ENCODE measurements at regions not wholly inside any gene's neighbourhood (a gene's known extent, or its start where the extent isn't known, plus 50 kb on each side); places are given as distances from the start of the nearest gene placed in this dataset.

DNA sequence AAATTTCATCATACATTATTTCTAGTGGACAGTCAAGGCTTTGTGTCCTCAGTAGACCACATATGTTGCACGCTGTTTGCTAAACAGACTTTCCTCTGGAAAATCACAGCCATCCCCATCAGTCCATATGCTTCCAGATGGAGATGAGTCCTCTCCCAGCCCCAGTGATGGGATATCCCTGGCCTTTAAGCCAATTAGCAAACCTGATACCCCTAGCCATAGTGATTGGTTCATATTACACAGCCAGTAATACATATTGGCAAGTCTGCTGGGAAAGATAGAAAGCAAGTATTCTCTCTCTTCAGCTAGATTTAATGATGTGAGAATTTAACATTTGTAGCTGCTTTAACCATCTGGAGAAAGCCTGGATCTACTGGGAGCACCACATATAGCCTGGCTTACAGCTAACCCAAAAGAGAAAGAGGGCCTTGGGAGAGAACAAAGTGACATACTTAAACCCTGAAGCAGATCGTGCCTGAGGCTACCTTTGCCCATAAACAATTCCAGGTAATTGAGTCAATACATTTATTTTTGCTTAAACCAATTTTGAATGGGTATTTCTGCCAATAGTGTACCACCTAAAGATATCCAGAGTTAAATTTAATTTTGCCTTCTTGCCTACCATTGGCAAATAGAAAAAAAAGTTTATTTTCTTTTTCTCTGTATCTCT is 103.5 kb upstream of the HIVEP1 start:
- ChIA-PET CTCF (ENCODE audit: unreplicated experiment) (no interaction called here), POLR2A (no interaction called here)
- Histone ChIP-seq H3K9me2 (ENCODE audit: insufficient read depth, low read length) (no peaks in the 10 kb centered on the region), H4K20me1 (ENCODE audit: insufficient read depth, low read length) (no peaks in the 10 kb centered on the region), H3K36me3 (ENCODE audit: insufficient read depth, low read length) (no peaks in the 10 kb centered on the region), H3K4me1 (ENCODE audit: insufficient read depth, low read length, poor library complexity, severe bottlenecking) (no peaks in the 10 kb centered on the region), H3K9me3 (ENCODE audit: low read length) (no peaks in the 10 kb centered on the region), H3K4me2 (ENCODE audit: low read length) (no peak overlapping the region), H3K27ac (ENCODE audit: low read depth, low read length, poor library complexity, severe bottlenecking) (no peak overlapping the region), H3K79me2 (ENCODE audit: insufficient read depth, low read depth, low read length) (no peaks in the 10 kb centered on the region), H3K4me3 (ENCODE audit: low read depth, low read length, poor library complexity, severe bottlenecking) (no peak overlapping the region), H2AFZ (ENCODE audit: low read length) (no peak overlapping the region)
- DNase-seq (ENCODE audit: low spot score): no peak
- no peak for TF ChIP-seq EZH2phosphoT487 (IDR thresholded peaks at IDR 0.05; ENCODE audit: borderline replicate concordance, low read depth, low read length)
- TF ChIP-seq, protein P1, sequence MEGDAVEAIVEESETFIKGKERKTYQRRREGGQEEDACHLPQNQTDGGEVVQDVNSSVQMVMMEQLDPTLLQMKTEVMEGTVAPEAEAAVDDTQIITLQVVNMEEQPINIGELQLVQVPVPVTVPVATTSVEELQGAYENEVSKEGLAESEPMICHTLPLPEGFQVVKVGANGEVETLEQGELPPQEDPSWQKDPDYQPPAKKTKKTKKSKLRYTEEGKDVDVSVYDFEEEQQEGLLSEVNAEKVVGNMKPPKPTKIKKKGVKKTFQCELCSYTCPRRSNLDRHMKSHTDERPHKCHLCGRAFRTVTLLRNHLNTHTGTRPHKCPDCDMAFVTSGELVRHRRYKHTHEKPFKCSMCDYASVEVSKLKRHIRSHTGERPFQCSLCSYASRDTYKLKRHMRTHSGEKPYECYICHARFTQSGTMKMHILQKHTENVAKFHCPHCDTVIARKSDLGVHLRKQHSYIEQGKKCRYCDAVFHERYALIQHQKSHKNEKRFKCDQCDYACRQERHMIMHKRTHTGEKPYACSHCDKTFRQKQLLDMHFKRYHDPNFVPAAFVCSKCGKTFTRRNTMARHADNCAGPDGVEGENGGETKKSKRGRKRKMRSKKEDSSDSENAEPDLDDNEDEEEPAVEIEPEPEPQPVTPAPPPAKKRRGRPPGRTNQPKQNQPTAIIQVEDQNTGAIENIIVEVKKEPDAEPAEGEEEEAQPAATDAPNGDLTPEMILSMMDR (conservative IDR thresholded peaks at IDR 0.05; ENCODE audit: low read length): no peak
- intact Hi-C loops (cut with micrococcal nuclease; ENCODE audit: unreplicated experiment): no loop called here
- no TSS peak for BruUV-seq (replicated peaks)

DNA sequence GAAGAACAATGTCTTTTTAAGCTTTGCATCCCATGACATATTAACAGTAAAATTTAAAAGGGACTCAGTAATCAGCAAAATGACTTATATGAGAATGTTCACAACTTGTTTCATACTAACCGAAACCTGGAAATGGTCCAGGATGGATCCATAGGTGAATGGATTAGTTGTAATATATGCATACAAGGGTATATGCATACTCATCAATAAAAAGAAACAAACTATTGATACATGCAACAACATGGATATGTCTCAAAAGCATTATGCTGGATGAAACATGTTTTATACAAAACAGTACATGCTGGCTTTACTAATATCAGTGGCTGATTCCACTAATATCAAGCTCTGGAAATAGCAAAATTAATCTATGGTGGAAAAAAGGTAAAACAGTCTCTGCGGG is 108.5 kb upstream of the HIVEP1 start:
- Histone ChIP-seq H2AFZ (ENCODE audit: low read length) (no peak overlapping the region), H4K20me1 (ENCODE audit: insufficient read depth, low read length) (no peaks in the 10 kb centered on the region), H3K4me3 (ENCODE audit: low read depth, low read length, poor library complexity, severe bottlenecking) (no peak overlapping the region), H3K36me3 (ENCODE audit: insufficient read depth, low read length) (no peaks in the 10 kb centered on the region), H3K9me3 (ENCODE audit: low read length) (no peaks in the 10 kb centered on the region), H3K27ac (ENCODE audit: low read depth, low read length, poor library complexity, severe bottlenecking) (no peak overlapping the region), H3K4me1 (ENCODE audit: insufficient read depth, low read length, poor library complexity, severe bottlenecking) (no peaks in the 10 kb centered on the region), H3K79me2 (ENCODE audit: insufficient read depth, low read depth, low read length) (no peaks in the 10 kb centered on the region), H3K4me2 (ENCODE audit: low read length) (no peak overlapping the region), H3K9me2 (ENCODE audit: insufficient read depth, low read length) (no peaks in the 10 kb centered on the region)
- TF ChIP-seq, protein P1 (conservative IDR thresholded peaks at IDR 0.05; ENCODE audit: low read length): no peak
- no peak for TF ChIP-seq EZH2phosphoT487 (IDR thresholded peaks at IDR 0.05; ENCODE audit: borderline replicate concordance, low read depth, low read length)
- BruUV-seq (replicated peaks): no TSS peak
- ChIA-PET CTCF (ENCODE audit: unreplicated experiment) (no interaction called here), POLR2A (no interaction called here)
- no peak for DNase-seq (ENCODE audit: low spot score)
- intact Hi-C loops (cut with micrococcal nuclease; ENCODE audit: unreplicated experiment): no loop called here

DNA sequence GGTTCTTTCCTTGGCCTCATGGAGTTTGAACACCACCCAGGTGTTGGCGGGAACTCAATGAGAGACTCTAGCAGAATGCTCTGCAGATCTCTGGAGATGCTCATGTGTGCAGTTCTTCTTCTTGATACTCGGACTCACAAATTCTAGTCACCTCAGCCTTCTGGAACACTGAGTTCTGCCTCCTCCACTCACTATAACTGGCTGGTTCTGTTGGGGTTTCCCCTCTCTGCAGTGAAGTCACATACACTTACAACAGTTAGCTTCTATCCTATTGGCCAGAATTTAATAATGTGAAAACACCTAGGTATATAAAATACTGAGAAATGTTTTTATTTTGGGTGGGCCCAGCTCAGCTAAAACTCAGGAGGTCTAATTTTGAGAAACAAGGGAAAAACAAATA is 109.6 kb upstream of the HIVEP1 start:
- no peaks in the 10 kb centered on the region for H3K9me3 ChIP-seq (ENCODE audit: low read length)
- no peaks in the 10 kb centered on the region for H3K4me1 ChIP-seq (ENCODE audit: insufficient read depth, low read length, poor library complexity, severe bottlenecking)
- H3K4me3 ChIP-seq (ENCODE audit: low read depth, low read length, poor library complexity, severe bottlenecking): no peak overlapping the region
- BruUV-seq (replicated peaks): no TSS peak
- ChIA-PET CTCF (ENCODE audit: unreplicated experiment) (no interaction called here), POLR2A (no interaction called here)
- no peaks in the 10 kb centered on the region for H3K36me3 ChIP-seq (ENCODE audit: insufficient read depth, low read length)
- H3K27ac ChIP-seq (ENCODE audit: low read depth, low read length, poor library complexity, severe bottlenecking): no peak overlapping the region
- no peaks in the 10 kb centered on the region for H4K20me1 ChIP-seq (ENCODE audit: insufficient read depth, low read length)
- TF ChIP-seq EZH2phosphoT487 (IDR thresholded peaks at IDR 0.05; ENCODE audit: borderline replicate concordance, low read depth, low read length): no peak
- TF ChIP-seq, protein P1 (conservative IDR thresholded peaks at IDR 0.05; ENCODE audit: low read length): no peak
- H3K4me2 ChIP-seq (ENCODE audit: low read length): no peak overlapping the region
- DNase-seq (ENCODE audit: low spot score): no peak
- H2AFZ ChIP-seq (ENCODE audit: low read length): no peak overlapping the region
- intact Hi-C loops (cut with micrococcal nuclease; ENCODE audit: unreplicated experiment): no loop called here
- H3K79me2 ChIP-seq (ENCODE audit: insufficient read depth, low read depth, low read length): no peaks in the 10 kb centered on the region
- no peaks in the 10 kb centered on the region for H3K9me2 ChIP-seq (ENCODE audit: insufficient read depth, low read length)

Measured in OCI-LY7 (cell line).